HCT116 (cell line): ENCODE measurements at regions not wholly inside any gene's neighbourhood (a gene's known extent, or its start where the extent isn't known, plus 50 kb on each side); places are given as distances from the start of the nearest gene placed in this dataset.

Source experiments
- ATF3 ChIP-seq: IDR thresholded peaks from 2 replicates; pipeline ENCODE4 v1.6.1; 2012
- CEBPB ChIP-seq: IDR thresholded peaks from 2 replicates; pipeline ENCODE4 v1.6.1; 2012; ENCODE audit warnings: low read depth
- CTCF ChIP-seq, 3 experiments: fragments of 200-600 bp in 1 of 3; sonication (generic) in 1 of 3; IDR thresholded peaks in 2 of 3; conservative IDR thresholded peaks in 1 of 3; 2 replicates each; pipeline ENCODE4 v1.5.1; 2012 to 2017; ENCODE audit warnings: low read depth in 2 of 3, low read length in 2 of 3, antibody characterized with exemption in 1 of 3, borderline replicate concordance in 1 of 3, control low read depth in 1 of 3, mild to moderate bottlenecking in 1 of 3, mixed read lengths in 1 of 3, mixed run types in 1 of 3, moderate library complexity in 1 of 3; ENCODE audit not compliant: insufficient read depth in 1 of 3
- EZH2 ChIP-seq: fragments of 200-600 bp; sonication (generic); IDR thresholded peaks from 2 replicates; pipeline ENCODE4 v1.6.1; 2017; ENCODE audit warnings: antibody characterized with exemption, mixed run types
- MAX ChIP-seq: IDR thresholded peaks from 2 replicates; pipeline ENCODE4 v1.6.1; 2012
- POLR2A ChIP-seq: IDR thresholded peaks from 2 replicates; pipeline ENCODE4 v1.7.0; 2011; ENCODE audit warnings: borderline replicate concordance; ENCODE audit not compliant: insufficient read depth, insufficient read length; ENCODE audit errors: extremely low read depth
- POLR2AphosphoS5 ChIP-seq: IDR thresholded peaks from 2 replicates; pipeline ENCODE4 v1.6.1; 2011; ENCODE audit warnings: mild to moderate bottlenecking, low read depth, low read length, moderate library complexity
- REST ChIP-seq: IDR thresholded peaks from 2 replicates; pipeline ENCODE4 v1.6.1; 2012; ENCODE audit warnings: low read depth
- TCF7L2 ChIP-seq: IDR thresholded peaks from 2 replicates; pipeline ENCODE4 v1.7.0; 2011; ENCODE audit warnings: borderline replicate concordance, inconsistent platforms; ENCODE audit not compliant: insufficient read depth, insufficient read length; ENCODE audit errors: extremely low read depth
- YY1 ChIP-seq: IDR thresholded peaks from 2 replicates; pipeline ENCODE4 v1.6.1; 2011; ENCODE audit warnings: low read length, low read depth, moderate library complexity, mild to moderate bottlenecking; ENCODE audit not compliant: insufficient replicate concordance; ENCODE audit errors: extremely low read depth

GRCh38 chr4:163976588-163976987 lies 482.1 kb downstream of the TMA16 start:
- TF ChIP-seq CTCF (IDR thresholded peaks at IDR 0.05 in 2 of 3, conservative IDR thresholded peaks at IDR 0.05 in 1 of 3; ENCODE audit: borderline replicate concordance in 1 of 3, insufficient read depth in 1 of 3, low read depth in 2 of 3, low read length in 2 of 3) (no peak), MAX (no peak), YY1 (no peak), POLR2AphosphoS5 (no peak), EZH2 (no peak), POLR2A (no peak), CEBPB (no peak), TCF7L2 (no peak), REST (no peak), ATF3 (no peak)
